NCI-H345 treated with DMSO at 0.1 percent for 48 hours (cell line): ENCODE measurements at regions not wholly inside any gene's neighbourhood (a gene's known extent, or its start where the extent isn't known, plus 50 kb on each side); places are given as distances from the start of the nearest gene placed in this dataset.

Experiments
- DNase-seq: peaks from one replicate; lab custom pipeline; 2025; ENCODE audit not compliant: unreplicated experiment; lab: John Stamatoyannopoulos, UW

DNA sequence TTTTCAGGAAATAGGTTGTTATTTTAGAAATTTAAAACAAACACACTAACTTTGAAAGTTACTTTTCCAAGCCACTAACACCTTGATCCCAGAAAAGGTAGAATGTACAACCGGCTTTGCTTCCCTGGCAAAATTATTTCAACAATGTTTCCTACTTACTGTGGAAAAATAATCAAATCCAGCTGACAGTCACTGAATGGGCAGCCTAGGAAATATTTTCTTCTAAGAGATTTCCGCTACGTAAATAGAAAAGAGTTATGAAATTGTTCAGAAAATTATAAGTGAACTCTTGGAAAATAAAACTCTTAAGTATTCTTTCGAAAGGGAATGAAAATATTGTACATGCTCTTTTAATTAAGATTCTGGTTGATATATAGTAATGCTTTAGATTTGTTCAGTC lies 195.7 kb downstream of the GASK1B start:
- DNase-seq = no peak

DNA sequence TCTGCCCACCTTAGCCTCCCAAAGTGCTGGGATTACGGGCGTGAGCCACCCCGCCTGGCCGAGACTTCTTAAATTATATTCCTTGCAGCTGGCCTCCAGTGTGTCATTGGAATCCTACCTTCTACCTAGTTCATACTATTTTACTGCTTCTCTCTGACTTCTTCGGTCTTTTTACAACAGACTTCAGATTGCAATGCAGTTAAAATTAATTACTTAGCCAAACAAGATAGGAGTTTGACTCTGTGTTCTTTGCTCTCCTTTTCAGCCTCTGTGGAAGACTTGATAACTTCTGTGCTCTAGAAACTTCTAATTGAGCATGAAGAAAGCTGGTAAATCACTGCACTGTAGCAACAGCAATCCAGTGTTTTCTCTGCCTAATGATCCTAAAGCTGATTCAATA lies 199.5 kb downstream of the GASK1B start:
- DNase-seq = no peak

DNA sequence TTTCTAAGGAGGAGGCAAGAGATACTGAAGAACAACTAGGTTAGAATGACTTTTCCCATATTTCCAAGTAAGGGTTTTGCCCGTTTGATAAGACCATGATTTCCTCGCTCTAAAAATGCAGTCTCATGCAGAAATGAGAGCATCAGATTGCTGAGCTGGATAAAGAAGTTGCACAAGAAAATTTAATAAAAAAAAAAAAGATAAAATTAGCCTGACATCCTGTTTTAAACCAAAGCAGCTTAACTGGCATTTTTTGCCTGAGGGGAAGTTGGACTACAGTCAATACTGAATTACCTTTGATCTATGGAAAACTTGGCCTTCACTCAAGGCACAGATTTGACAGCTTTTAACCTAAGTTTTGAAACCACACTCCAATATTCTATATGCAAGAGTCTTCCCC lies 208.4 kb downstream of the GASK1B start:
- DNase-seq = no peak

DNA sequence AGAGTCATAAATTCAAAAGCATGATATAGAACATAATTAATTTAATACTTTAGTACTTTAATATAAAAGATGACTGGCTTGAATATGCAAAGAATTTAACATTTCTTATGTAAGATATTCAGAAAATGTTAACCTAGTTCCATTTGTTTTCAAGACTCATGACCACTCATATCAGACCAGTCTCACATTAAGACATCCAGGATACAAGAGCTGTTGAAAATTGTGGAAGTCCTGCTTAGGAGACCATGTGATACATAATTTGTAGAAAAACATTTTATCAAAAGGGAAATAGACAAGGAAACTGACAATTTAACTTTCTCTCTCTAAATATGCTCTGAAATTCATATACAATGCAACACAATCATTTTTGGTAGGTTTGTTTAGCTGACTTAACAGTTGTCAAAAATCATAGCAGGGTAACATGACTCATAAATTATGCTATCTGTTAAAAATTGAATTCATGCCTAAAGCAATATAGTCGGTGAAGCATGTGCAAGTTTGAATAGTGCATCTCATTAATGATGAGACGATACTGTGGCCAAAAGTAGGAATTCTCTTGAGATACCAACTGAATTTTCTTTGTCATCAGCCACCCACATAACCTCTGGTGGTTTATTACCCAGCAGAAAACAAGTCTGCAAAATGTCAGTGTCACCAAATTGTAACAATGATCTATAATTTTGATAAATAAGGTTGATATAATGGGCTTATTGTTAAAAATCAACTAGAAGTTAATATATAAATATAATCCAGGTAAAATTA lies 211.4 kb downstream of the GASK1B start:
- DNase-seq = no peak

DNA sequence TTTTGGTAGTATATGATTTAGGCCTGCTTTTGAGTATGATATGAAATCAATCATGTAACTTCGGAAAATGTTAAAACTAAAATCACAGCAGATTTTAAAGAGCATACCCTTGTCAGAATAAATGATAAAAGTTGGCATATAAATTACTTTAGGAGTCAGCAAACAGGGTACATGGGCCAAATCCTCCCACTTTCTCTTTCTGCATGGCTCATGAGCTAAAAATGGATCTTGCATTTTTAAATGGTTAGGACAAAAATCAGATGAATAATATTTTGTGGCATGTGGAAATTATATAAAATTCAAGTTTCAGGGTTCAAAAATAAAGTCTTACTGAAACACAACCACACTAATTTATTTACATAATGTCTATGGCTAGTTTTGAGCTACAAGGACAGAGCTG lies 214.9 kb downstream of the GASK1B start:
- no peak for DNase-seq

DNA sequence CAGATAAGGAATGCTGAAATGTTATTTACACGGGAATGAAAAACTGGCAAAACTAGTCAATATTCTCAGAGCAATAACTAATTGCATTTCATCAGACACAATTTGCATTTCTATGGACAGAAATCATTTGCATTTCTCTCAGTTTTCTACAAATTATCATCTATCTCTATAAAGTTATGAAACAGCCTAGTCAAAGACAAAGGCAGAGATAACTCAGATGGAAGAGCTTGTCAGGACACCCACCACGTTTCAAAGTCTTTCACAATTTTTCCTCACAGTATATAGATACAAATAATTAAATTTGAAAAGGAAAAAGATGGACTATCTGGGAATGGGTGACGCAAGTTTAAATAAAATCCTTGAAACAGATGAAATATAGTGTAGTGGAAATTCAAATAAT lies 230.8 kb downstream of the GASK1B start:
- DNase-seq = no peak

DNA sequence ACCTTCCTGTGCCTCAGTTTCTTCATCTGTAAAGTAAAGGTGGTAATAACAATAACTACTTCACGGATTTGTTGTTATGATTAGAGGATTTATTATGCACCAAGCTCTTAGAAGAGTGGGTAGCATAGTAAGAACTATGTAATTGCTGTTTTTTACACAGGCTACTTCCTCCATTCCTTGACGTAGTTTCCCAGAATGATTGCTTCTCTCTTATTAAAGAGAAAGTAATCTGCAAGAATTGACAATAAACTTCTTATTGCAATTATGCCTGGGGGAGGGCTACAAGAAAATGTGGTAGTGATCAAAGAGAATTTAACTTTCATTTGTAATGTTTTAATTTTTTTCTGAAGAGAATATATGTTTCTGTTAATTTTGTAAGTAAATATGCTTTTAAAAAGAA lies 238.7 kb downstream of the GASK1B start:
- no peak for DNase-seq

DNA sequence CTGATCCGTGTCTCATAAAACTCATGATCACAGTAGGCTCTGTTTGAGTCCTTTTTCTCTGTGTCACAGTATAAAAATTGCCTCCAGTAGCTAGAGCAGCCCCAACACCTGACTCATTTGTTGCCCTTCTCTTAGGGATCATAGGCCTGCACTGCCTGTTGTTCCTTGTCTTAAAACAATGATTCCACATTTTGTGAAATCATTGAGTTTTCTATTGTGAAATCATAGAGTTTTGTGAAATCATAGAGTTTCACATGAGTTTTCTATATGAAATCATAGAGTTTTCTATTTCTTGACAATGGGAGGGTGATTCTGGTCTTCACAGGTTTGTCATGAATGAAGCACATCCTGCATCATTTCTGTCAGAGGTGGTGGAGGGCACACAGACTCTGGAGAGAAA lies 239.9 kb downstream of the GASK1B start:
- DNase-seq = no peak

DNA sequence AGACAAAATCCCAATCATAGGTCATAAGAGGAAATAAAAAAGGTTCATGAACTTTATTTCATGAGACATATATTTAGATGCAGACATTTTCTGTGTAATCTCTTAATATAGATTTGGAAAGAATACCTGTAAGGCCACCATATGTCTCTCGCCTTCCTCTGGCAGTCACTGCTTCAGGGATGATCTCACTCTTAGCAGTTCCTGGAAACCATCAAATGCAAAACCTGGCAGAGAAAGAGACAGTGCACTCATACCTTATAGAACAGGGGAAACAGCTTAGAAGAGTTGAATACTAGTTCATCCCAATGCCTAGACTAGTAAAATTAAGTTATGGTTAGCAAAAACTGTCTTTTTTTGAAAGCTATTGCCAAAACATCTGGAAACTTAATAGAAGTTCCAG lies 243.3 kb downstream of the GASK1B start:
- DNase-seq = no peak

DNA sequence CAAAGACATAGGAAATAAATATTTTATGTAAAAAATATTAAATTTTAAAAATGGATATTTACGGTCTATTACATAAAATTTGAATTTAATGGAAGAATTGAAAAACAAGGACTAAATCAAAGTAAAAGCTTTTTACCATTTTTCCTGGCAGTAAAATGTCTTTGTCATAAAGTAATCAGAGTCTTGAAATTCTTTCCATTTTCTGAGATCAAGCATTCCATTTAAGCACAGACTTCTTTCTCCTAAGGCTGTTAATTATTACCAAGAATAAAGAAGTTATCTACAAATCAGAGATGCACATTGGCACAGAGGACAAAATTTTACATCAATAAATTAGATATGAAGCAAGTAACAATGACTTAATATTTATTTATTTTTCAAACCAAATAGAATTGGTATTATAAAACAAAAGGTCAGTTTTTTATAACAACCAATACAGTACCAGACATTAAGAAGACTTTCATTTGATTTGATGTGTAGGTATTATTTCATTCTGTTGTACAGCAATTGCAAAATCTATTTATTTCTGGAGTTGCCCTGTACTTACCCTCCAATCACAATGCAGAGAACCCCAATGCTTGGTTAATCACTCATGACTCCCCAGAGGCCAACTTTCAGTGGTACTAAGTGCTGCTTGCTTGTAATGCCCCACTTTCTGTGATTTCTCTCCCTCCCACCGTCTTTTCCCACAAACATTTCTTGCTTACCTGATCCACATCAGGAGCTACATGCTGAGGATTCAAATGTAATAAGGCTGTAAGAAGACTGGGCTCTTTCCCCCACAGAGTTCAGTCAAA lies 254.6 kb downstream of the GASK1B start:
- DNase-seq = no peak

DNA sequence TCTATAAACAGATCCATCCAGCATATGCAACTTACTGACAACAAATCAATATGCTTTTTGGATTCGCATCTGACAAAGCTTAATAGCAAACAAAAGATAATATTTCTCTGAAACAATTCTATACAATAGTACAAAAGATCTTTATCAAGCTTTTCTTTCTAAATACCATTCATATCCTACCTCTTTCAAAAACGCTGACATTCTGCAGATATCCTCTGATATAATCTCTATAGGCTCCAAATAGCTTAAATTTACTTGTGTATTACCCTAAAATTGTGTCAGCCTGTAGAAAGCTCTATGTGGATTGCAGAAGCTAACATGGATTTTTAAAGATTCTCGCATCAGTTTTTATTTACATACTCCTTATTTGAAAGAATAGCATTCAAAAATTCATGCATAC lies 260.6 kb downstream of the GASK1B start:
- no peak for DNase-seq

DNA sequence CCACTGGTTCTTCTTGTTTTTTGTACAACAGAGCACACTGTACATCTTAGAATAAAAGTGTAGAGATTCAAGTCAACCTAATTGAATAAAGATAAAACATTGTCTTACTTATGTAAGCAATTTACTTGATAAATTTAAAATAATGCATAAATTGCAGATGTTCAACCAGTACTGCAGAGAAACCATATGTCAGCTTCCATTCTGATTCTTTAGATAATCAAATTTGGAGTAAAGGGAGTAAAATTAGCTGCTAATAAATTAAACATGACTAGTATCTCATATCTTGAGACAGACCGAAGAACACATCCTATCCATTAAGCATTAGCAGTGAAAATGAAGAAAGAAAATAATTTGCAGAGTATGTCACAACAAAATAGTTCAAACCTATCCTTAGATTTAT lies 261.2 kb downstream of the GASK1B start:
- DNase-seq = no peak

DNA sequence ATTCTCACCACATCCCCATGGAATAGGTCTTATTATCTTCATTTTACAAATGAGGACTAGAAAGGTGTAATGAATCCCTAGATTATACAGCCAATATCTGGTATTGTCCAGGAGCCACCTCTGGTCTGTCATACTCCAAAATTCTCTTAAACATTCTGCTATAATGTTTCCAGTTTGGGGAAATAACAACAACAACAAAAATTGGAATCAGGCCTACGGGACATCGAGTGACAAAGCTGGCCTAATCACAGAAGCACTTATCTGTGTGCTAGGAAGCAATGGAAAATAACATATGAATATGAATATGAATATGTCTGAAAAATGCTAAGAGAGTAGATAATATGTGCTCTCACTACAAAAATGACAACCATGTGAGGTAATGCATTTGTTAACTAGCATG lies 264.1 kb downstream of the GASK1B start:
- no peak for DNase-seq

DNA sequence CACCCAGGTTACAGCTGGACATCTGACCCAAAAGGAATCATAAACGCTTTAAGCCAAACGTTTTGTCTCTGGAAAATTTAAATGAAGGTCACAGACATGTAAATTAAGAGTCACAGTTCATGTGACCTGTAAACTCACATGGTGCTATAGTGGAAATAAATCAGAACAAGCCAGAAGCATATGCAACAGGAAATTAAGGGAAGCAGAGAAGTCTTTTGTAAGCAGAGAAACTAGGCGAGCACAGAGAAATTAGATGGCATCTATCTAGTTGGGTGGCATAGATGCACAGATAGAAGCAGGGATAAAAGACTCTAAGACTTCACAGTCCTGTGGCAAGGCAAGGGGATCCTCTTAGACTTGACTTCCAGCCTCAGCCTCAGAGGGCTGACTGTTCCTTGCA lies 264.8 kb downstream of the GASK1B start:
- no peak for DNase-seq

DNA sequence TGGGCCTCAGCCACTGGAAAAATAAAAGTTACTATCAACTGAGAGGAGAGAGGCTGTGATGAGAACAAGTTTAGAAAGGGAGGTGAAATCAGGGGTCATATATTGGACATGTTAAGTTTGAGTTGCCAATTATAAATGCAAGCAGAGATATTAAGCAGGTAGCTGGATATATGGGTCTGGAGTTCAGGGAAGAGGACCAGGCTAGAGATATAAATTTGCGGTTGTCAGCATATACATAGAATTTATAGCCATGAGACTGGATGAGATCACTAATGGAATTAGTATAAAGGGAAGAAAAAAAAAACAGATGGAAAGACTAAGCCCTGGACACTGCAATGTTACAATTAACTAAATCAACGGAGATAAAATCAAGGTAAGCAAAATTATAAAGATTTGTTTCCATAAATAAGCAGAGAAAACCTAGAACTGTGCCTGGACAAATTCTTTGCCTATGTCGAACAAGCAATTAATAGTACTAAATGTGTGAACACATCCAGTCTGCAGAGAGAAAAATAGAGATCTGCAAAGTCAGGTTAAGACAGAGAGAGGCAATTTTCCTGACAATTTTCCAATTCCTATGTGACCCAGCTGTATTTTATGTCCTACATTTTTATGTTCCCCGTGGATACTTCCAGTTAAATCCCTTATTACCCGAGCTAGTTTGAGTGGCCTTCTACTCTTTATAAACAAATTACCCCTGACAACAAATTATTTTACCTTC lies 265.4 kb downstream of the GASK1B start:
- DNase-seq = no peak

DNA sequence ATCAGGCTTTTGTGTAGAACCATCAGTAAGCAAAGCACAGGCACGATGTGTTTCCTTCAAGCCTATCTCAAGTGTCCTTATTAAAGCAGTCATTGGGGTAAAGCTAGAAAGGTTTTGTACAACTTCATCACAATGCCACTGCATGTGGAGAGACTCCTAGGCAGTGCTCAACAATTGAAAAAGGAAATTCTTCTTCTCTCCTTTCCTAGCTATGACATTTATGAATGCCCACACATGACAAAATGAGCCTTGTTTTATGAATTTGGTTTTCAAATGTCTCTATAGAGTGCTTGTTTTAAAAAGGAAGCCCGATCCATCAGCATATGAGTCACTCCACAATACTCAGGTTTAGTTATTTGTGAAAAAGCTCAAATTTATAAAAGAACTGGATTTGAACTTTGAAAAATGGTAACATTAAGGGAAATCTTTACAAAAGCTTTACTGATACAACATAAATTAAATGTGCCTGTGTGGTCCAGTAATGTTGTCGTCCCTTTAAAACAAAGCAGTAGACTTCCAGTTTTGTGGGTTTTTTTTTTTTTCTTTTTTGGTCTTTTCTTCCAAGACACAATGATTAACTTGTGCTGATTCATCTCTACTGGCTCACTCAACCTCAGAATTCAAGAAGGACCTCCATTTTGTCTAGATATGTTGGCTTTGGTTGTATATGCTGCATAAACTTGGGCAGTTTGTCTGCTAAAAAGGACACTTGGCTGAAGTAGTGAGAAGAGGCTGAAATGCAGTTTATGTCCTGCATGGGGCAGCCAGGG lies 273.8 kb downstream of the GASK1B start:
- no peak for DNase-seq

DNA sequence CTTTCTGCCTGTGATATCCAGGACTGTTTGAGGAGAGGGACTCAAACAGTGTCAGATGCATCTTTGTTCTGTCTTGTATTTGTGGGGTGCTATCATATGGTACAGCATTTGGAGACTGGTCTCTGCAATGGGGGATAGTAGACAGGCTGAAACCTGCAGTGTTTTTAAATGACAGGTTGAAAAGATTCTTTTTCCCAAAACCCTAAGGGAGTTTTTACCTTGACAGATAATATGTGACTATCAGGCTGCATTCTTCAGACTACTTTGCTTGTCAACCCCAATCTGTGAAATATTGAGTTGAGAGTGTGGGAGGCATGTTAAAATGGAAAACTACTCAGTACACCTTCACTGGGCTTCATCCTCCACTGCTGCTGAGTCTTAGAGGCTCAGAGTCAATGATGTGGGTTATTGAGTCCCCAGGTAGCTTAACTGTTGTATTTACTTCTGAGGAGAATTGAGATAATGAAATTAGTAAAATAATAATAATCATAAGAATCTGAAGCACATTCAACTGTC lies 274.9 kb downstream of the GASK1B start:
- no peak for DNase-seq

DNA sequence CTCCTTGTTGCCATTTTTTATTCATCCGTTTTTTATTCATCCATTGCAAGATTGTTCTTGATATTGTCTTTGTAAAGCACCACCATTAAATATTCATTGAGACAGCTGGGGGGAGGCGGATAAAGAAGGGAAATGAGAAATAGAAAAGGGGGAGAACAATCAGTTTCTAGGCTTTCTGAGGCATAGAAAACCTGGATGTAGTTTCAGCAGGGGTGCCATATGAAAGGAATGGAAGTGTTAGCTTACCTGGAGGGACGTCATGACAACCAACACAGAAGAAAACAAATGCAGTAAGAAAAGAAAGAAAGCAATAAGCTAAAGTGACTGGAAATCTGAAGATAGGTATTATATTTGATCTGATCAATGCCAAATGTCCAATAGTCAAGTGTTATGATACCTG lies 276.1 kb downstream of the GASK1B start:
- DNase-seq = no peak

DNA sequence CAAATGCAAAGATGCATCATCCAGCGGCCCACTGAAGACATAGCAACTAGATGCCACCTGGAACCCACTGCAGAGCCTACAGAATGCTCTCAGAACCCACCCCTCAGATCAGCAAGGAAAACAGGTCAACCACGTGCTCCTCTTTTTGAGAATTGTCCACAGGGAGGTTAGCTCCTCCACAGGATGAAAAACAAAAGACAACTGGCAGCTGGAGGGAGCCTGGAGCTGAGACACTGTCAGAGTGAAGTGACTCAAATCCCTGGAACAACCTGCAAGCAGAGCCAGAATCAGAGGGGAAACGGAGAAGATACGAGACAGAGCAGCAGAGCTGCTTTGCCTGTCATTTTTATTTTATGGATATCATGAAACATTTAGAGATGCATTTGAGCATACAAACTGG lies 277.6 kb downstream of the GASK1B start:
- DNase-seq = no peak

DNA sequence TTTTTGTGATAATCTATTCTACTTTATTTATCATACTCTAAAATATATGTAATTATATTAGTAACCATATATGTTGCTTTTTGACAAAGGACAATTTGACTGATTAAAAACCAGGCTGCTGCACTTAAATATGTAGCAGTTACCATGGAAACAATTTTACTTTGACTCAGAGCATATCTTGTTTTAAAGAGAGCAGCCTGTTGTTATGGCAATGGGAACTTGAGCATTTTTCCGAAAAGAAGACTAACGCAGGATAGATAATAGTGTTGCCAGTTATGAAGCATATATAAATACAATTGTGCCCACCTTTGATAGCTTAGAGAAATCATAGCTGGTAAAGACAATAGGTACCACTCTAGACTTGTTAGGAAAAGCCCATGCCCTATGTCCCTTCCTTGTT lies 283.0 kb downstream of the GASK1B start:
- DNase-seq = no peak

DNA sequence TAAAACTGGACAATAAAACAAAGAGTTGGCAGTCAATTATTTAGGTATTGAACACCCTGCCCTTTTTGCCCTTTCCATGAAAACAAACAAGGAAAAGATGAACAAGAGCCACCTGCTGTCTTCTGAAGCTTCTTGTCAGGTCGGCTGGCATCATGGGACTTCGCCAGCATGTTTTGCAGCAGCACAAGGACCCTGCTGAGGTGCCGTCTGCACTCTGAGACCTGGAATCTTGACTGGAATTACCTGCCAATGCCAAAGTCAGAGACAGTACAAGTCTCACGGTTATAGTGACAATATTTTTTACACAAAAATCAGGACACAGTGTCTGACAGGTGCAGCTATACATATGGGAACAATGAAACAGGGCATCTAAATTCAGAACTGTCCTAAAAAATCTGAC lies 284.5 kb downstream of the GASK1B start:
- DNase-seq = no peak
